CD4-positive, alpha-beta T cell treated with Interleukin-15 for 1 hour (primary cell): ENCODE measurements at regions not wholly inside any gene's neighbourhood (a gene's known extent, or its start where the extent isn't known, plus 50 kb on each side); places are given as distances from the start of the nearest gene placed in this dataset.

Experiments
- DNase-seq: peaks from one replicate; pipeline ENCODE4 v3.0.0-alpha.2; 2020

DNA sequence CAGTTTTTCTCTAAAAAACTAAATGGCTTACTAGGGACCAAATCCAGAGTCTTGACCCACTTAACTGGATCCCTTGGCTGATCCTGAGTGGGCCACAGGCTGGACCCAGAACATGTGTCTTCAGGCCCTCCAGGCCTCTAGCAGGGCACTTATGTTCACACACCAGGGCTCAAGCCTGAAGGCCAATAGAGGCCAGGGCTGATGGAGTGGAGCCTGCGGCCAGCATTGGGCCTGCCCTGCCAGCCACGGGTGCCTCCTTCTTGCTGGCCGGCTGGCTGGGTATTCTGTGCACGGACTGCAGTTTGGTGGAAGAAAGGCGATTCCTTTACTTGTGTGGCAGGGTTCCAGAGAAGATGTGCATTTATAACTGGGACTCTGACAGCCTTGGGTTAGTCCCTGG lies 103.0 kb upstream of the ZNF32 start:
- no peak for DNase-seq

DNA sequence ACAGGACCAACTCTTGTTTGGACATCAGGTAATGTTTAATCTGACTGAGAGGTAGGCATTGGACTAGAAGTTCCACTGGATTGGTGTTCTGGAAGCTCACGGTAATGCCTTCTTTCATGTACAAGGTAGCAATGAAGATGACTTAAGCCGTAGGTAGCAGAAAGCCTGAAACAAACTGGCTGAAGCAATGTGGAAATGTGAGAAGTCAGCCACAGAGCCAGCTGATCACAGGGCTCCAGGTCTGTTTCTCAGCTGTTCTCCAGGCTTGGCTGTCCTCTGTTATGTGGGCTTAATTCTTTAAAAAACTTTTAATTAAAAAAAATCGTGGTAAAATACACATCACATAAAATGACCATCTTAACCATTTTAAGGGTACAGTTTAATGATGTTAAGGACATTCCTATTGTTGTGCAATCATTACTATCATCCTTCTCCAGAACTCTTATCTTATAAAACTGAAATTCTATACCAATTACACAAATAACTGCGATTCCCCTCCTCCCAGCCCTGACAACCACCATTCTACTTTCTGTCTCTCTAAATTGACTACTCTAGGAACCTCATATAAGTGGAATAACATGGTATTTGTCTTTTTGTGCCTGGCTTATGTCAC lies 101.4 kb upstream of the ZNF32 start:
- DNase-seq = no peak

DNA sequence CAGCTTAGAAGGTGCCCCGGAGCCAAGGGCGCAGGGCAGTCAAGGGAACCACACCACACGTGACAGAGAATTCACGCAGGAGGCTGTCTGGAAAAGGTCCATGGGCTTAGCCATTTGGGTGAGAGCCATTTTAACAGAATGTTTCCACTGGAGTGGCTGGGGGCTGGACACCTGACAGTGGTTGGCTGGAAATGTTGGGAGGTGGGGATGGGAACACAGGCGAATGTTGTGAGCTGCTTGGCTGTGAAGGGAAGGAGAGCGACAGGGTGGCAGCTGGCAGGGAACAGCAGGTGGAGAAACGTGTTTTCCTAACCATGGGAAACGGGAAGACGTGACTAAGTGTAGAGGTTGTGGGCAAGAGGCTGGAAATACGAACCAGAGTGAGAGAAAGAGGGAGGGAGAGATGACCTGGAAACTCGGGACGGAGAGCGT lies 100.5 kb upstream of the ZNF32 start:
- no peak for DNase-seq

- no peak for DNase-seq
Measured at GRCh38 chr10:43748560-43748959, 99.9 kb upstream of the ZNF32 start.

DNA sequence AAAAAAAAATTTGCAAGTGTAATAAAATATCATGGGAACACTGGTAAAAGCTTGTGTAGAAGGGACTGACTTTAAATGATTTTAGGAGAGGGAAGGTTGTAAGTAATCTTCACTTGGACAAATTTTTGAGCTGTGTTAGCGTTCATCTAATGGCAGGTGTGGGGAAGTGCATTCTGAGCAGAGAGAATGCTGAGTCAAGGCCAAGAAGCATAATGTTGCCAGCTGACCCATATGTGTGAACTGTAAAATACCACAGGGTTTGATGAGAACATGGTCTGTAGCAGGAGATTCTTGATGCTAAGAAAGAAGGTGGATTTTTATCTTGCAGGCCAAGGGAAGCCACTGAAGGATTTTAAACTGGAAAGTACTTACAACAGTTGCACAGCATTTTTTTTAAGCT lies 98.2 kb upstream of the ZNF32 start:
- DNase-seq = no peak

DNA sequence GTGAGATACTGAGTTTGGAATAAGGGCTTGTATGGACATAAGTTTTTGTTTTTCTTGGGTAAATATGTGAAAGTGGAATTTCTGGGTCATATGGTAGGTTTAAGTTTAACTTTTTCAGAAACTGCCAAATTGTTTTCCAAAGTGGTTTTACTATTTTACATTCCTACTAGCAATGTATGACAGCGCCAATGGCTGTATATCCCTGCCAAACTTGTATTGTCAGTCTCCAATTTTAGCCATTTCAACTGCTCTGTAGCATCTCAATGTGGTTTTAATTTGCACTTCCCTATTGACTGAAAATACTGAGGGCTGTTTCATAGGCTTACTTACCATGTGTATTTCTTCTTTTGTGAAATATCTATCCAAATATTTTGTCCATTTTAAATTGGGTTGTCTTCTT lies 90.5 kb upstream of the ZNF32 start:
- no peak for DNase-seq

DNA sequence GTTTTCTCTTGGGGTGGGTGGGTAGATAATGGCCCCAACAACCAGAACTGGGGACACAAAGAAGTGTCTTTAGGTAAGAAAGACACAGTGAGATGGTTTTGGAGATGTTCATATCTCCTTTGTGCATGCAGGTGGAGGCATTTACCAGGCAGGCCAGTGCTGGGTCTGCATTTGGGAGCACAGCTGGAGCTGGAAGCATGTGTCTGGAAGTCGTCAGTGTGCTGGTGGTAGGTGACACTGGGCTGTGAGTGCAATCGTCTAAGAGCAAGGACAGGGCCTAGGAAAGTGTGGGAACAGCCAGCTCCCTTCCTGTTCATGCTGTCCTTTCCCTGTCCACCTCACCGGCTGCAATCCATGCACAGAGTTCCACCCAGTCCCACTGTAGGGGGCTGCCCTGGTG lies 88.3 kb upstream of the ZNF32 start:
- no peak for DNase-seq

GRCh38 chr10:43735907-43736306 lies 87.2 kb upstream of the ZNF32 start:
- no peak for DNase-seq

DNA sequence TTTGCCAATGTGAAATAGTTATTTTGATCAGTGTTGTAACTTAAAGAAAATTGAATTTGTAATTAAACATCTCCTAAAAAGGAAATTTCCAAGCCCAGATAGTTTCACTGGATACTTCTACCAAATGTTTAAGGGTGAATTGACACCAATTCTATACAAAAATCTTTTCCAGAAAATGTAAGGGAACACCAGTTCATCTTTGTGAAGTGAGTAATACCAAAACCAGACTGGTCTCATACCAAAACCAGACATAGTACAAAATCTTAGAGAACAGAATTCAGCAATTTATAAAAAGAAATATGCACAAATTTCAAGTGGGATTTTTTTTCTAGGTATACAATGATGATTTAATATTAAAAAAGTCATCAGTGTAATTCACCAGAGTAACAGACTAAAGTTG lies 86.0 kb upstream of the ZNF32 start:
- no peak for DNase-seq

- DNase-seq = no peak
Measured at GRCh38 chr10:43731486-43731885, 82.8 kb upstream of the ZNF32 start.

- no peak for DNase-seq
Measured at GRCh38 chr10:43728425-43728824, 79.7 kb upstream of the ZNF32 start.

GRCh38 chr10:43727935-43728334 lies 79.3 kb upstream of the ZNF32 start:
- no peak for DNase-seq

DNA sequence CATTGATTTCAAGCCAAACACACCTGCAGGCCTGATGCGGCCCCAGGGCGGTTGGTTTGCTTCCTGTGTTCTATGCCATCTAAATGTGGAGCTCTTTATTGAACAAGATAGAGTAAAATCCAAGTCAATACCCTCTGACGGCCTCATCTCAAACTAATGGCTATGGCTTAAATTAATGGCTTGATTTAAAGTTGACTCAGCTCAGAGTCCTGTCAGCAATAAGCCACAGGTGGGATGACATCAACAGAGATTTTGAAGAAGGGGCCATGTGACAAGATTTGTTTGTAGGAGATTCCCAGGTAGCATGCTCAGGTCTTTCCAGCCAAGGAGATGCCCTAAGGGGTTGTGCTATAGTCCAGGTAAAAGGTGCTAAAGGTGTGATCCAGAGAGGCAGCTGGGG lies 66.7 kb upstream of the ZNF32 start:
- no peak for DNase-seq

DNA sequence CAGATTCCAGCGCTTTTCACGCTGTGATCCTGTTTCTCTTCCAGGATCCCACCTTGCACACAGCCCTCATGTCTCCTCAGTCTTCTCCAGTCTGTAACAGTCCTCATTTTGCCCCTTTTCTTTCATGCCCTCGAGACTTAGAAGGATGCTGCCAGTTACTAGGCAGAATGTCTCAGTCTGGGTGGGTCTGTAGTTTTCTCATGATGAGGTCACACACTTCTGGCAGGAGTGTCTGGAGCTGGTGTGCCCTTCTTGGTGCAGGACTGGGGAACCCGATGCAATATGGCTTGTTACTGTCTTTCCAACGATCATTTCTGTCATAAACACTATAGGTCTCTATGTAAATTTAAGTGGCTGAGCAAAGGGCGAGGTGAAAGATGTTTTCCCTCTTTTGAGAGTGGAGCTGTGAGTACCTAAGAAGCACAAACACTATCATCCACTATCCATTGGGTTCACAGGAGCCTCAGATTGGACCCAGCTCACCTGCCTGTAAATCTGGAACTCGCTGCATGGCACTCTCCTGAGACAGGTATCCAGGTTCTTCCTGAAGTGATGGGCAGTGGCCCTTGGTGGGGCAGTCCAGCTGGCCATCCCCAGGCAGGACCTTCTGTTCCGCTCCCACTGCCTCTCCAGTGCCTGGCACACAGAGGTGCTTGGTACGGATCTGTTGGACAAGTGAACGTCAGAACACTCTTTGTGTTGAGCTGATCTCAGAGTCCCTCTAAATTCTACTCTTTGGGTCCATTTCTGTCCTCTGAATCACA lies 64.3 kb upstream of the ZNF32 start:
- DNase-seq = no peak

GRCh38 chr10:43710772-43711471 lies 62.2 kb upstream of the ZNF32 start:
- no peak for DNase-seq

GRCh38 chr10:43708262-43708661 lies 59.6 kb upstream of the ZNF32 start:
- no peak for DNase-seq

DNA sequence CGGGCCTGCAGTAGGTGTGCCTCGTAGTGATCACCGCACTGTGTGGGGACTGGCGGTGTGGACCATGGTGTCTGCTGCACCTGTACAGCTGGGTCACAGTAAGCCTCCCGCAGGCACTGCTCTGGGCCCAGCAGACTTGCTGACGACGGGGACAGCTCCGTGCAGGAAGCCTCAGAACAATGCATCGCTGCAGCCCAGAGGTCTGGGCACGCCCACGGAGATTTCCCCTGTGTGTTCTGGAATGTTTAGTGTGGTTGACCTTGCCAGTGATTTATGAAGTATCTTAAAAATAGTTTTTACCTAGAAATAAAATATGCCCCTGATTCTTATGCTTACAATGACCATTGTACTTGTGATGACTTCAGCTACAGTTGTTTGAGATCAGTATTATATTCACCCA lies 59.1 kb upstream of the ZNF32 start:
- DNase-seq = no peak

GRCh38 chr10:43706166-43706565 lies 57.5 kb upstream of the ZNF32 start:
- no peak for DNase-seq

- DNase-seq = no peak
Measured at GRCh38 chr10:43703286-43703685, 54.6 kb upstream of the ZNF32 start.

- DNase-seq = no peak
Measured at GRCh38 chr10:43702936-43703281, 54.2 kb upstream of the ZNF32 start.

DNA sequence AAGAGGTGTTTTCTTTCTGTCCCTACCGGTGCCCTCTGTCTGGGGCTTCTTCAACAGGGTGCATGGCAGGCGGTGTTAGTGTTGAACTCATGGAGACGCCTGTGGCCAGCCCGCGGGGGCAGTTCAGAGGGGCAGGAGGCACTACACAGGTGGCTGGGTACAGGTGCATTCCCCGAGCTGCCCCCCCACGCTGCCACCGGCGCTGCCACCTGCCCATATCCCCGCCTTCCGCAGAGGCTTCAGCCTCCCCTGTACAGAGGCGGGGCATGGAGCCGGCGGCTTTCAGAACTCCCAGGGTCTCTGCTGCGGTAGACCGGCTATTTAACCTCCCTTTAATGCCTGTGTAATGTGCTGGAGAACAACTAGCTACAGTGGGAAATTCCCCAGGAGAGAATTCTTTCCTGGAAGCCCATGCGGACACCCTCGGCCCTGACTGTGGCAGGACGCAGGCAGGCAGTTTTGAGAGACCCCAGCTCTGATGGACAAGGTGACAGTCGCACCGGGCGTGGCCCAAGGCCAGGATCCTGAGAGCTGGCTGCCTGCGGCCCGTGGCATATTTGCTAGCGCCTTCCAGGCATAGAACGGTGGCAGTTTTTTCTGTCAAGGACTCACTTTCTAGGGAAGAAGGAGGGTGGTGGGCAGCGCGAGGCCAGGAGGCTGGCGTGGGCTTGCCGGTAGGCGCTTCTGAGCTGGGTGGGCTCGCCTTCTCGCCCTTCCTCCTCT lies 53.7 kb upstream of the ZNF32 start:
- DNase-seq = no peak

DNA sequence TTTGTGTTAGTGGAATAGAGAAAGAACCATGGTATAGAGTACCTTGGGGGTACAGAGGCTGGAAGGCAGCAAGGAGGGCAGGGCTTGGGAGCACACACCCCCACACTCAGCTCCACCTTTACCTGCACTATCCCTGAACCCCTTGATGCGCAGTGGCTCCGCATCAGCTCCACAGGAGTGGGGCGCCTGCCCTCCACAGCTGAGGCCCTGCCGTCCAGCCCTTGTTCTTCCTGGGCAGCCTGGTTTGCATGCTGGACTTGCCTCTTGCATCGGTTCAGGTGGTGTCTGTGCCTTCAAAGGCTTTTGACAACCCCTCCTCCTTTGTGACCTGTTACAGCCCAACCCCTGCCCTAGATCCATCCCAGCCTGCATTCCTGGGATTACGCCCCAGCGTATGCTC lies 52.6 kb upstream of the ZNF32 start:
- no peak for DNase-seq

DNA sequence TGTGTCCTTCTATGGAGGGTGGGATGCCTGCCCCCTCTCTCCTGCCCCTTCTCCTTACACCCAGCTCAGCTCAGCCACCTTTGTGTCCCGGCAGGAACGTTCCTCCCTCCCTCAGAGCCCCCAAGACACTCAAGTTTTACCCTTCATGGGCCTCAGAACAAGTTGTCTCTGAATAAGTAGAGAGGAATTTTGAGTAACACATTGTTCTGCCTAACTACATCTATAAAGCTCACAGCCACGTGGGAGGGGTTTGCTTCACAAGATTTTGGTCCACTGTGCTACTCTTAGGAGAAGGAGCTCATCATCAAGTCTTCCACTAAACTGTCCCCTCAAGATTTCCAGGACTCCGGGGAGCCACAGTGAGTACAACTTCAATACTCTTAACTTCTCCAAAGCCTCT lies 51.6 kb upstream of the ZNF32 start:
- no peak for DNase-seq

DNA sequence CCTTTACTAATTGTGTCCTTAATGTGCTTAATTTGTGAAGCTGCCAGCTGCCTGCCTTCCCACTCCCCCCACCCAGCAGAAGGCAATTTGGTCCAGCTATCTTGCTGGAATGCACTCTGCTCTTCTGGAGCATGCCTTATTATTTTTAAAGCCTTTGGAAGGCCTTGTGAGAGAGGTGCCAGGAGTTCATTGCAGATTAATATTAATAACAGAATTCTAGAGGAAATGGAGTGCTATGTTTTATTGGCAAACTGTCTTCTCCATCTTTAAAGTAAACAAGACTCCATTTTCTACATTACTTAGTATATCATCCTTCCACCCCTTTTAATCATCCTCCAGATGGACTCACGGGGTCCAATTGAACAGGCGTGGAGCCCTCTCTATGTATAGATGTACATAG lies 50.8 kb upstream of the ZNF32 start:
- DNase-seq = no peak
